Osteoblast (primary cell): ENCODE measurements at regions not wholly inside any gene's neighbourhood (a gene's known extent, or its start where the extent isn't known, plus 50 kb on each side); places are given as distances from the start of the nearest gene placed in this dataset.

Source experiments
- DNase-seq: peaks from one replicate; pipeline ENCODE4 v3.0.0; 2011; ENCODE audit warnings: low spot score, mixed read lengths; ENCODE audit not compliant: insufficient read length; ENCODE audit errors: missing footprints
- H2AFZ ChIP-seq: 2 replicates; pipeline ENCODE4 v1.6.0; 2011; ENCODE audit warnings: mild to moderate bottlenecking, low read length
- H3K27ac ChIP-seq: 2 replicates; pipeline ENCODE4 v1.5.1; 2011; ENCODE audit warnings: mild to moderate bottlenecking, low read depth, low read length, moderate library complexity
- H3K27me3 ChIP-seq: 2 replicates; pipeline ENCODE4 v1.6.0; 2012; ENCODE audit warnings: mild to moderate bottlenecking, control low read depth, inconsistent platforms, low read length, moderate library complexity; ENCODE audit not compliant: insufficient read depth
- H3K36me3 ChIP-seq: 2 replicates; pipeline ENCODE4 v1.5.1; 2011; ENCODE audit warnings: mild to moderate bottlenecking, low read length, control low read depth, moderate library complexity; ENCODE audit not compliant: insufficient read depth
- H3K4me1 ChIP-seq: 2 replicates; pipeline ENCODE4 v1.5.1; 2011; ENCODE audit warnings: mild to moderate bottlenecking, low read length, control low read depth, moderate library complexity; ENCODE audit not compliant: insufficient read depth
- H3K4me2 ChIP-seq: 2 replicates; pipeline ENCODE4 v1.6.0; 2011; ENCODE audit warnings: mild to moderate bottlenecking, low read length; ENCODE audit not compliant: insufficient read depth
- H3K4me3 ChIP-seq: fragments of 200-600 bp; sonication (generic); 3 replicates; pipeline ENCODE4 v1.5.1; 2012; ENCODE audit warnings: mild to moderate bottlenecking, low read length, inconsistent platforms; ENCODE audit not compliant: insufficient read depth
- H3K79me2 ChIP-seq: 2 replicates; pipeline ENCODE4 v1.6.0; 2012; ENCODE audit warnings: mild to moderate bottlenecking, low read length, control low read depth, inconsistent platforms; ENCODE audit not compliant: insufficient read depth
- H3K9me3 ChIP-seq: 2 replicates; pipeline ENCODE4 v1.5.1; 2011; ENCODE audit warnings: low read depth, low read length, control low read depth
- H4K20me1 ChIP-seq: 2 replicates; pipeline ENCODE4 v1.6.0; 2012; ENCODE audit warnings: mild to moderate bottlenecking, low read length, control low read depth; ENCODE audit not compliant: insufficient read depth
- TF ChIP-seq, protein P1 (sequence below): IDR thresholded peaks from 2 replicates; pipeline ENCODE4 v1.5.1; 2011; ENCODE audit warnings: mild to moderate bottlenecking, low read depth, low read length, moderate library complexity; ENCODE audit errors: extremely low read depth

DNA sequence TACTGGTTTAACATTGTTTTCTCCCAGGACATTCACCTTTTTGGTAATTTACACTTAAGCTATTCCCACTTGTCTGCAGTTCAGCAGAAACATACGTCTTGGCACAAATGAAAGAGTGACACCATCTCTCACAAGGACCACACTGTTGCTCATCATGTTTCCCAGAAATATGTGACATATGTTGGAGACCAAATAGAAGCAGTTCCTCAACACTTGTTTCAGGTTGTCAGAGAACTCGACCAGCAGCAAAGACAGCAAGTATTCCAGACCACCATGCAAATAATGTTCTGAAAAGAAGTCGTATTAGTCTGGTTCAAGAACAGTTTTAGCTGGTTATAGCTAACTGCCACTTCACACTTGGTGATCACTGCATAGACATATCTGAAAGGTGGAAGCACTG is 81.3 kb upstream of the KLF6 start:
- H4K20me1 ChIP-seq: no peaks in the 10 kb centered on the region
- H2AFZ ChIP-seq: no peak overlapping the region
- no peaks in the 10 kb centered on the region for H3K36me3 ChIP-seq
- no peak overlapping the region for H3K27ac ChIP-seq
- no peak overlapping the region for H3K4me2 ChIP-seq
- H3K9me3 ChIP-seq: no peaks in the 10 kb centered on the region
- H3K4me1 ChIP-seq: peaks cover 9% of the 10 kb centered on the region
- no peaks in the 10 kb centered on the region for H3K27me3 ChIP-seq
- H3K79me2 ChIP-seq: no peaks in the 10 kb centered on the region
- no peak overlapping the region for H3K4me3 ChIP-seq
- no peak for DNase-seq
- TF ChIP-seq, protein P1, sequence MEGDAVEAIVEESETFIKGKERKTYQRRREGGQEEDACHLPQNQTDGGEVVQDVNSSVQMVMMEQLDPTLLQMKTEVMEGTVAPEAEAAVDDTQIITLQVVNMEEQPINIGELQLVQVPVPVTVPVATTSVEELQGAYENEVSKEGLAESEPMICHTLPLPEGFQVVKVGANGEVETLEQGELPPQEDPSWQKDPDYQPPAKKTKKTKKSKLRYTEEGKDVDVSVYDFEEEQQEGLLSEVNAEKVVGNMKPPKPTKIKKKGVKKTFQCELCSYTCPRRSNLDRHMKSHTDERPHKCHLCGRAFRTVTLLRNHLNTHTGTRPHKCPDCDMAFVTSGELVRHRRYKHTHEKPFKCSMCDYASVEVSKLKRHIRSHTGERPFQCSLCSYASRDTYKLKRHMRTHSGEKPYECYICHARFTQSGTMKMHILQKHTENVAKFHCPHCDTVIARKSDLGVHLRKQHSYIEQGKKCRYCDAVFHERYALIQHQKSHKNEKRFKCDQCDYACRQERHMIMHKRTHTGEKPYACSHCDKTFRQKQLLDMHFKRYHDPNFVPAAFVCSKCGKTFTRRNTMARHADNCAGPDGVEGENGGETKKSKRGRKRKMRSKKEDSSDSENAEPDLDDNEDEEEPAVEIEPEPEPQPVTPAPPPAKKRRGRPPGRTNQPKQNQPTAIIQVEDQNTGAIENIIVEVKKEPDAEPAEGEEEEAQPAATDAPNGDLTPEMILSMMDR: no peak

DNA sequence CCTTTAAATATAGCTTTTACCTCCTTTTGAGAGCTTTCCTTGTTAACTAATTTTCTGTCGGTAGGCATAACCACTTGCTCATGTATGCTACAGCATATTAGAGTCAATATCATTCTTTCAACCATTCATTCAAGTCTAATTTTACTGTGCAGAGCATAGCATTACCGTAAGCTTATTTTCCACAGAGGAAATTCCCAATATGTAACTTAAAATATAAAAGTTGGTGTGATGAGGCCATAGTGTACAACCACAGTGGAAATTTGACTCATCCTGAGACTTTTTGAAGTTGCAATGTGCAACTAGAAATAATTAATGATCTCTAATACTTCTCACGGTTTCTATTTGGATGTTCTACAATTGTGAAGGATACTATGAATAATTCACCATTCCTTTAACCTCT is 80.6 kb upstream of the KLF6 start:
- Histone ChIP-seq H3K4me3 (no peak overlapping the region), H3K4me2 (no peak overlapping the region), H4K20me1 (no peaks in the 10 kb centered on the region), H3K27ac (no peak overlapping the region), H3K27me3 (no peaks in the 10 kb centered on the region), H3K4me1 (peaks cover 16% of the 10 kb centered on the region), H3K36me3 (no peaks in the 10 kb centered on the region), H2AFZ (no peak overlapping the region), H3K79me2 (no peaks in the 10 kb centered on the region), H3K9me3 (no peaks in the 10 kb centered on the region)
- no peak for DNase-seq
- TF ChIP-seq, protein P1: no peak

DNA sequence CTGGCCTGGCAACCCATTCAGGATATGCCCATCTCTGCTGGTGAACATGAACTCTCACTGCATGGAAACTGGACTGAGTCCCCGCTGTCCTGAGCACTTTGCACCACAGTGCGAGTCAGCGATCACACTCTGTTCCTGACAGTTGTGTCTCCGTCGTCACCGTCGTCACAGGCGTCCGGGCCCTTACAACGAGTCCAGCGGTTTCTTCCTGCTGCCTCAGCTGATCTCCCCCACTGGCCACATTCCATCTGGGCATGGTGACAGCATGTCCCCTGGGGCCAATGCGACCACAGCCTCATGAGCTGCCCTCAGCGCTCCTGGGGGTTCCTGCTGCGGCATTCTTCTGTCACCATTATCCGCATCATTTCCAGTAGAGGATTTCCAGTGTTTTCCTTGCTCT is 76.8 kb upstream of the KLF6 start:
- H3K4me3 ChIP-seq: no peak overlapping the region
- H4K20me1 ChIP-seq: no peaks in the 10 kb centered on the region
- no peak for DNase-seq
- TF ChIP-seq, protein P1: no peak
- no peaks in the 10 kb centered on the region for H3K9me3 ChIP-seq
- no peak overlapping the region for H3K4me2 ChIP-seq
- H3K4me1 ChIP-seq: peaks cover 8% of the 10 kb centered on the region
- no peaks in the 10 kb centered on the region for H3K36me3 ChIP-seq
- H3K27me3 ChIP-seq: no peaks in the 10 kb centered on the region
- H3K79me2 ChIP-seq: no peaks in the 10 kb centered on the region
- H3K27ac ChIP-seq: no peak overlapping the region
- H2AFZ ChIP-seq: no peak overlapping the region

DNA sequence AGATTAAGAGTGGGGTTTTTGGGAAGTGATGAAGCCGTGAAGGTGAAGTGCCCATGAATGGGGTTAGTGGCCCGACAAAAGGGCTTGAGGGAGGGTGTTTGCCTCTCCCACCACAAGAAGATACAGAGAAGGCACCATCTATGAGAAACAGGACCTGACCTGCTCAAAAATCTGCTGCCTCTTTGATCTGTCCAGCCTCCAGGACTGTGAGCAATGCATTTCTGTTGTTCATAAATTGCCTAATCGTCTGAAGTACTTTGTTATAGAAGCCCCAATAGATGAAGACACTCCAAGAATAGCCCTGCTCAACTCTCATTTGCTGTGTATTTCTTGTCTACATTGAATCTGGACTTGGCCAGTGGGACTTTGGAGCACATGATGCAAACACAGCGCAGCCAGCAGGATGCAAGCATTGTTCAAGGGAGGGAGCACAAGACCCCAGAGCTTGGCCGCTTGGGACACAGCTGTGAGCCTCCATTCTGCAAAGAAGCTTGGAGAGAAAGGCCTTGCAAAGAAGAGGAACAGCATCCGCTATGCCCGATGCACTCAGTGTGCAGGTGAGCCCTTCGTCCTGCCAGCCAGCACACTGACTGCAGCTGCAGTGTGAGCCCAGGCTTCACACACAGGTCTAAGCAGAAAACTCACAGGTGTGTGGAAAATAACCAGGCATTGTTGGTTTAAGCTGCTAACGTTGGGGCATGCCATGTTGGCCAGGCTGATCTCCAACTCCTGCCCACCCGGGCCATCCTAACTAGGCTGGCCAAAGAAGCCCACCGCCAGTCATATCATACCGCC is 73.2 kb upstream of the KLF6 start:
- Histone ChIP-seq H3K79me2 (no peaks in the 10 kb centered on the region), H3K27me3 (no peaks in the 10 kb centered on the region), H3K27ac (no peak overlapping the region), H3K4me2 (no peak overlapping the region), H3K4me1 (peaks cover 10% of the 10 kb centered on the region), H3K4me3 (no peak overlapping the region), H3K9me3 (no peaks in the 10 kb centered on the region), H4K20me1 (no peaks in the 10 kb centered on the region), H3K36me3 (no peaks in the 10 kb centered on the region), H2AFZ (no peak overlapping the region)
- TF ChIP-seq, protein P1: no peak
- DNase-seq: no peak
